Tibial artery (tissue), 4 donors: ENCODE measurements at regions not wholly inside any gene's neighbourhood (a gene's known extent, or its start where the extent isn't known, plus 50 kb on each side); places are given as distances from the start of the nearest gene placed in this dataset.

Experiments
- DNase-seq, 2 donors: peaks; one replicate each; pipeline ENCODE4 v3.0.0-alpha.2; 2019
- H3K27ac ChIP-seq, 2 donors: fragments of 200-600 bp; sonication (generic) in 1 of 2; 1 replicate in 1 of 2; 2 replicates in 1 of 2; pipeline ENCODE4 v1.5.1; 2018 to 2019; ENCODE audit warnings: mild to moderate bottlenecking in 1 of 2
- H3K27me3 ChIP-seq, 2 donors: fragments of 200-600 bp; sonication (generic) in 1 of 2; one replicate each; pipeline versions ENCODE4 v1.5.1 to v1.6.0; 2016 to 2019
- H3K36me3 ChIP-seq, 3 donors: fragments of 200-600 bp; sonication (generic) in 2 of 3; one replicate each; pipeline ENCODE4 v1.5.1; 2016 to 2019; ENCODE audit warnings: mild to moderate bottlenecking in 2 of 3
- H3K4me1 ChIP-seq, 4 donors: fragments of 200-600 bp; sonication (generic) in 2 of 4; 1 replicate in 3 of 4; 2 replicates in 1 of 4; pipeline ENCODE4 v1.5.1; 2016 to 2019
- H3K4me3 ChIP-seq, 2 donors: fragments of 200-600 bp; sonication (generic) in 1 of 2; 1 replicate in 1 of 2; 2 replicates in 1 of 2; pipeline ENCODE4 v1.5.1; 2018 to 2019; ENCODE audit warnings: mild to moderate bottlenecking in 2 of 2
- H3K9me3 ChIP-seq, 3 donors: fragments of 200-600 bp; sonication (generic) in 1 of 3; one replicate each; pipeline ENCODE4 v1.5.1; 2016 to 2019
- intact Hi-C: fragments of 100-400 bp; cut with DNase I; formaldehyde crosslinking; loops from one replicate; pipeline ENCODE4 v1.15.0; 2023; ENCODE audit warnings: low total_unique reads
- TF ChIP-seq, protein P1 (sequence below), 2 experiments: fragments of 200-600 bp in 1 of 2; fragments of 450-650 bp in 1 of 2; IDR thresholded peaks; one replicate each; pipeline ENCODE4 v1.5.1; 2017 to 2019; ENCODE audit warnings: antibody characterized with exemption in 2 of 2, mild to moderate bottlenecking in 1 of 2, moderate library complexity in 1 of 2

- H3K27me3 ChIP-seq = no peaks in the 10 kb centered on the region
- no peak for DNase-seq
- no peaks in the 10 kb centered on the region for H3K9me3 ChIP-seq
- intact Hi-C loops = no loop called here
- TF ChIP-seq, protein P1, sequence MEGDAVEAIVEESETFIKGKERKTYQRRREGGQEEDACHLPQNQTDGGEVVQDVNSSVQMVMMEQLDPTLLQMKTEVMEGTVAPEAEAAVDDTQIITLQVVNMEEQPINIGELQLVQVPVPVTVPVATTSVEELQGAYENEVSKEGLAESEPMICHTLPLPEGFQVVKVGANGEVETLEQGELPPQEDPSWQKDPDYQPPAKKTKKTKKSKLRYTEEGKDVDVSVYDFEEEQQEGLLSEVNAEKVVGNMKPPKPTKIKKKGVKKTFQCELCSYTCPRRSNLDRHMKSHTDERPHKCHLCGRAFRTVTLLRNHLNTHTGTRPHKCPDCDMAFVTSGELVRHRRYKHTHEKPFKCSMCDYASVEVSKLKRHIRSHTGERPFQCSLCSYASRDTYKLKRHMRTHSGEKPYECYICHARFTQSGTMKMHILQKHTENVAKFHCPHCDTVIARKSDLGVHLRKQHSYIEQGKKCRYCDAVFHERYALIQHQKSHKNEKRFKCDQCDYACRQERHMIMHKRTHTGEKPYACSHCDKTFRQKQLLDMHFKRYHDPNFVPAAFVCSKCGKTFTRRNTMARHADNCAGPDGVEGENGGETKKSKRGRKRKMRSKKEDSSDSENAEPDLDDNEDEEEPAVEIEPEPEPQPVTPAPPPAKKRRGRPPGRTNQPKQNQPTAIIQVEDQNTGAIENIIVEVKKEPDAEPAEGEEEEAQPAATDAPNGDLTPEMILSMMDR (IDR thresholded peaks at IDR 0.05) = no peak
- no peaks in the 10 kb centered on the region for H3K36me3 ChIP-seq
- no peaks in the 10 kb centered on the region for H3K4me1 ChIP-seq
- H3K27ac ChIP-seq = no peak overlapping the region
- no peak overlapping the region for H3K4me3 ChIP-seq
Measured at GRCh38 chrX:9378980-9379696, 85.7 kb upstream of the TBL1X start.

DNA sequence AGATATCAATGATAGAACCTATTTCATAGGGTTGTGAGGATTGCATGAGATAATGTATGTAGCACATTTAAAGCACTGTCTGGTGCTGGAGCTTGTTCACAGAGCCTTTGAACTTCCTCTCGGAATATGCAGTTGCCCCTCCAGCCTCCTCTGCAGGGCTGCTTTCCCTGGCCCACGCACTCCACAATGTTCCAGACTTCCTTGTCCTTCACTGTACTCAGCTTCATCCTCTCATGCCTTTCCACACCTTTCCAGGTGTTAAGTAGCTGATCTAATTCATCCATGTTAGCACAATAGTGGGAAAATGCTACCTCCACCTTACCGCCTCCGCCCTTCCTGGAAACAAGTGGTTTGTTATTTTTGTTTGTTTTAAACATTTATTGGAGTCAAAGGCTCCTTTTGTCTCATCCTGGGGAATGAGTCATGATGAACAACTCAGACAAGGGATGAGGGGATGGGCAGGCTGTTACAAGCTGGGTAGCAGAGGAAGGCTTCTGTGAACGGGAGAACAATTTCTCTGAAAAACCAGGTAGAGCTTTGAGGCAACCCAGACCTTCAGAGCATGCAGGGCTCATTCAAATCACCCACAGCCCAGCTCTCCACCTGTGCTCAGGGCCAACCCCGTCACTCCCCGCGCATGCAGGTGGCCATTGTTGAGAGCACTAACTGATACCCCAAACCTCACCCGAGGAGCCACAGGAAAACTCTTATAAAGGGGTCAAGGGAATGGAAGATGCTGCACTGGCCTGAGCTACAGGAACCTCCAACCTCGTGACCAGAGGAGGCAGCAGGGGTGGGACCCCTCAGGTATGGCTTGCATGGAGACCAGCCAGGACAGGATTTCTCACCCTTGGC lies 84.9 kb upstream of the TBL1X start:
- Histone ChIP-seq H3K27ac (no peak overlapping the region), H3K4me3 (no peak overlapping the region), H3K36me3 (no peaks in the 10 kb centered on the region), H3K27me3 (no peaks in the 10 kb centered on the region), H3K4me1 (no peaks in the 10 kb centered on the region), H3K9me3 (no peaks in the 10 kb centered on the region)
- TF ChIP-seq, protein P1 (IDR thresholded peaks at IDR 0.05) = no peak
- DNase-seq = no peak
- intact Hi-C loops = no loop called here

GRCh38 chrX:9383655-9384054 lies 81.2 kb upstream of the TBL1X start:
- Histone ChIP-seq H3K27ac (no peak overlapping the region), H3K27me3 (no peaks in the 10 kb centered on the region), H3K4me3 (no peak overlapping the region), H3K9me3 (no peaks in the 10 kb centered on the region), H3K36me3 (no peaks in the 10 kb centered on the region), H3K4me1 (no peaks in the 10 kb centered on the region)
- intact Hi-C loops = no loop called here
- TF ChIP-seq, protein P1 (IDR thresholded peaks at IDR 0.05) = no peak
- DNase-seq = no peak

GRCh38 chrX:9388450-9388849 lies 76.4 kb upstream of the TBL1X start:
- intact Hi-C loops = no loop called here
- Histone ChIP-seq H3K4me1 (no peaks in the 10 kb centered on the region), H3K4me3 (no peak overlapping the region), H3K9me3 (no peaks in the 10 kb centered on the region), H3K27me3 (no peaks in the 10 kb centered on the region), H3K27ac (no peak overlapping the region), H3K36me3 (no peaks in the 10 kb centered on the region)
- TF ChIP-seq, protein P1 (IDR thresholded peaks at IDR 0.05) = no peak
- DNase-seq = no peak

GRCh38 chrX:9390121-9390520 lies 74.7 kb upstream of the TBL1X start:
- no peaks in the 10 kb centered on the region for H3K27me3 ChIP-seq
- intact Hi-C loops = no loop called here
- no peaks in the 10 kb centered on the region for H3K36me3 ChIP-seq
- no peak overlapping the region for H3K27ac ChIP-seq
- H3K9me3 ChIP-seq = no peaks in the 10 kb centered on the region
- no peak overlapping the region for H3K4me3 ChIP-seq
- no peak for DNase-seq
- no peaks in the 10 kb centered on the region for H3K4me1 ChIP-seq
- TF ChIP-seq, protein P1 (IDR thresholded peaks at IDR 0.05) = no peak
